Heart left ventricle (tissue), 16 donors: ENCODE measurements at regions not wholly inside any gene's neighbourhood (a gene's known extent, or its start where the extent isn't known, plus 50 kb on each side); places are given as distances from the start of the nearest gene placed in this dataset.

Experiments
- ATAC-seq, 4 donors: fragments of 200-7000 bp; cut with Tn5 transposase; one replicate each; pipeline ENCODE4 v1.9.1; 2020 to 2022; ENCODE audit warnings: moderate library complexity in 4 of 4, mild to moderate bottlenecking in 3 of 4, moderate number of reproducible peaks in 1 of 4
- DNase-seq, 5 donors: peaks; one replicate each; pipeline ENCODE4 v3.0.0-alpha.2; 2020
- H3K27ac ChIP-seq, 12 donors: fragments of 200-600 bp; sonication (generic) in 4 of 12; one replicate each; pipeline versions ENCODE4 v1.5.0 to v1.8.0; 2016 to 2022; ENCODE audit warnings: mild to moderate bottlenecking in 2 of 12
- H3K27me3 ChIP-seq, 9 donors: fragments of 200-600 bp; sonication (generic) in 2 of 9; one replicate each; pipeline versions ENCODE4 v1.5.1 to v1.8.0; 2016 to 2022; ENCODE audit warnings: mild to moderate bottlenecking in 3 of 9
- H3K36me3 ChIP-seq, 9 donors: fragments of 200-600 bp; sonication (generic) in 2 of 9; one replicate each; pipeline versions ENCODE4 v1.5.0 to v1.8.0; 2018 to 2022; ENCODE audit warnings: mild to moderate bottlenecking in 2 of 9
- H3K4me1 ChIP-seq, 12 donors: fragments of 200-600 bp; sonication (generic) in 4 of 12; one replicate each; pipeline versions ENCODE4 v1.5.0 to v1.8.0; 2016 to 2022; ENCODE audit warnings: mild to moderate bottlenecking in 3 of 12
- H3K4me3 ChIP-seq, 12 donors: fragments of 200-600 bp; sonication (generic) in 4 of 12; one replicate each; pipeline versions ENCODE4 v1.5.0 to v1.8.0; 2017 to 2022; ENCODE audit warnings: mild to moderate bottlenecking in 9 of 12, moderate library complexity in 4 of 12
- H3K9me3 ChIP-seq, 12 donors: fragments of 200-600 bp; sonication (generic) in 4 of 12; one replicate each; pipeline versions ENCODE4 v1.5.0 to v1.8.0; 2016 to 2022; ENCODE audit warnings: mild to moderate bottlenecking in 1 of 12
- POLR2A ChIP-seq, 2 donors: fragments of 450-650 bp; IDR thresholded peaks; one replicate each; pipeline ENCODE4 v1.6.1; 2017; ENCODE audit warnings: antibody characterized with exemption in 2 of 2, mild to moderate bottlenecking in 2 of 2, moderate library complexity in 2 of 2
- WGBS, 4 donors: extraction: QIAGEN DNeasy Blood & Tissue Kit in 2 of 4; methylation state at CpG; one replicate each; pipeline versions ENCODE4 v1.1.5 to v1.1.7; 2013 to 2018; 5-methylcytosine and 5-hydroxymethylcytosine counted together
- intact Hi-C, 10 donors: fragments of 100-400 bp; cut with DNase I; formaldehyde crosslinking; loops; one replicate each; pipeline versions ENCODE4 v1.11.1 to v1.14.2; 2022
- TF ChIP-seq, protein P1 (sequence below), 12 donors: fragments of 200-600 bp; sonication (generic) in 4 of 12; IDR thresholded peaks; one replicate each; pipeline versions ENCODE4 v1.5.0 to v1.8.0; 2018 to 2022; ENCODE audit warnings: antibody characterized with exemption in 12 of 12, mild to moderate bottlenecking in 5 of 12
- donor health status: ischemic (EF 13 %, LVEDD 7.1; RV severe dilation, severe dysfunction).
- donor health status: healthy with polysubstance abuse.
- donor health status: DM: no; HTN: yes; CAD: no.
- donor health status: DM: no; HTN: no; CAD: no.
- donor health status: ischemic (EF 25% LVEDD 6.9; RV normal size, moderate dysfunction).
- donor health status: ischemic (EF 25% LVEDD 5.7; RV mildly dilated, moderate dysfunction).
- donor health status: healthy.
- donor health status: DM: yes; HTN: yes; CAD: no.
- donor health status: ischemic (EF 35%, LVEDD 5.7; RV mildly dilated, moderate dysfunction).
- donor health status: nonischemic (EF 11% LVEDD 7.7; RV severe dilation, severe dysfunction).
- donor health status: DM: yes; HTN: yes; CAD: no.
- donor health status: PGD.
- donor health status: ischemic (EF 29% LVEDD 5.4; RV normal size, mild dysfunction).
- donor health status: nonischemic (EF 23%, LVEDD 6.1; RV moderate dilation, normal function).

DNA sequence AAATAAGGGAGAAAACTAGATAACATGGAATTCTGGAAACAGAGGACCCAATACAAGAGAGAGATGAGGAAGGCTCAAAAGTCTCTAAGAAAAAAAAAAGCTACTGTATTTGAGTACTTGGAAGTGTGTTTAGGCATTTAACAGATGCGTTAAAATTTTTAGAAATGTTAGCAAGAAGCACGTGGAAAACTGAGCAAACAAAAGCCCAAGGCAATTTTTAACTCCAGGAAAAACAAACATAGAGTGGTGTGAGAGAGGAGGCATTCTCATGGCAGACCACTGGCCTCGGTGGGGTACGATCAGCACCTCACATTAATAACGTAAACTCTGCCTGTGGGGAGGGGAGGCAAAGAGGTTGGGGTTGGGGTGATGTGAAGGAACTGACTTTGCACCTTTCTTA, 321.4 kb downstream of the GADD45G start:
- intact Hi-C loops: loop anchor here in 4 of 10 donors (5.0 to 10.0 kb wide), 3 partner anchors 76 to 171 kb away; no protein-coding TSS in a partner anchor
- Histone ChIP-seq H3K4me3 (no peak overlapping the region), H3K27me3 (no peaks in the 10 kb centered on the region), H3K9me3 (no peaks in the 10 kb centered on the region), H3K36me3 (no peaks in the 10 kb centered on the region), H3K27ac (no peak overlapping the region), H3K4me1 (peaks cover 0 to 37% (median 16%) of the 10 kb centered on the region in 12 donors)
- ATAC-seq: no peak
- no peak for DNase-seq
- 82 to 91% (median 83%) methylated on average over 5 of the region's 5 CpGs for WGBS, 4 donors
- TF ChIP-seq, protein P1, sequence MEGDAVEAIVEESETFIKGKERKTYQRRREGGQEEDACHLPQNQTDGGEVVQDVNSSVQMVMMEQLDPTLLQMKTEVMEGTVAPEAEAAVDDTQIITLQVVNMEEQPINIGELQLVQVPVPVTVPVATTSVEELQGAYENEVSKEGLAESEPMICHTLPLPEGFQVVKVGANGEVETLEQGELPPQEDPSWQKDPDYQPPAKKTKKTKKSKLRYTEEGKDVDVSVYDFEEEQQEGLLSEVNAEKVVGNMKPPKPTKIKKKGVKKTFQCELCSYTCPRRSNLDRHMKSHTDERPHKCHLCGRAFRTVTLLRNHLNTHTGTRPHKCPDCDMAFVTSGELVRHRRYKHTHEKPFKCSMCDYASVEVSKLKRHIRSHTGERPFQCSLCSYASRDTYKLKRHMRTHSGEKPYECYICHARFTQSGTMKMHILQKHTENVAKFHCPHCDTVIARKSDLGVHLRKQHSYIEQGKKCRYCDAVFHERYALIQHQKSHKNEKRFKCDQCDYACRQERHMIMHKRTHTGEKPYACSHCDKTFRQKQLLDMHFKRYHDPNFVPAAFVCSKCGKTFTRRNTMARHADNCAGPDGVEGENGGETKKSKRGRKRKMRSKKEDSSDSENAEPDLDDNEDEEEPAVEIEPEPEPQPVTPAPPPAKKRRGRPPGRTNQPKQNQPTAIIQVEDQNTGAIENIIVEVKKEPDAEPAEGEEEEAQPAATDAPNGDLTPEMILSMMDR (IDR thresholded peaks at IDR 0.05): no peak
- TF ChIP-seq POLR2A (IDR thresholded peaks at IDR 0.05): no peak

DNA sequence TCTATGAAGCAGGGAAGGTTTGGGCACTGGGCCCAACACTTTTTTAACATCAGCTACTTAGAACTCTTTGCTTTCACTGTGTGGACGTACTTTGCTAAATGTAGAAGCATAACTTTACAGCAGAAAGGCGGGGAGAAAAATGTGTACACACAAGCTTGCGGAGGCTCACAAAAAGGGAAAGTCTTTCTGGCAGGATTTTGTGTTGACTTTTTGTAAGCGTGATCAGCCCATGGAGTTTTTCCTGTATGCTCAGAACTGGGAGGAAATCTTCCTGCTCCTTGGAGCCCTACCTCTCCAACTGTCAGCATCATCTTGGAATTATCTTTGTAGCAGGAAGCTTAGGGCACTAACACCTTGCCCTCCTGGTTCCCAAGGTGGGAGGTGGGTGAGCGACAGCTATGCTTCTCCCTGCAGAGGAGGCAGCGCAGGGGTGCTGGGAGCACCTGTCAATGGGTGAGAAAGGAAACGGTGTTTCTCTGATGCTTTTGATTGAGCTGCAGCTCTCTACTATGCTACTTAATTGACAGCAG, 321.9 kb downstream of the GADD45G start:
- ATAC-seq: no peak
- Histone ChIP-seq H3K27me3 (no peaks in the 10 kb centered on the region), H3K4me3 (no peak overlapping the region), H3K4me1 (peaks cover 0 to 37% (median 16%) of the 10 kb centered on the region in 12 donors), H3K36me3 (no peaks in the 10 kb centered on the region), H3K27ac (no peak overlapping the region), H3K9me3 (no peaks in the 10 kb centered on the region)
- 56 to 67% (median 60%) methylated on average over 7 of the region's 7 CpGs for WGBS, 4 donors
- TF ChIP-seq POLR2A (IDR thresholded peaks at IDR 0.05): no peak
- TF ChIP-seq, protein P1 (IDR thresholded peaks at IDR 0.05): no peak
- intact Hi-C loops: loop anchor here in 4 of 10 donors (5.0 to 10.0 kb wide), 3 partner anchors 76 to 171 kb away; no protein-coding TSS in a partner anchor
- DNase-seq: no peak

DNA sequence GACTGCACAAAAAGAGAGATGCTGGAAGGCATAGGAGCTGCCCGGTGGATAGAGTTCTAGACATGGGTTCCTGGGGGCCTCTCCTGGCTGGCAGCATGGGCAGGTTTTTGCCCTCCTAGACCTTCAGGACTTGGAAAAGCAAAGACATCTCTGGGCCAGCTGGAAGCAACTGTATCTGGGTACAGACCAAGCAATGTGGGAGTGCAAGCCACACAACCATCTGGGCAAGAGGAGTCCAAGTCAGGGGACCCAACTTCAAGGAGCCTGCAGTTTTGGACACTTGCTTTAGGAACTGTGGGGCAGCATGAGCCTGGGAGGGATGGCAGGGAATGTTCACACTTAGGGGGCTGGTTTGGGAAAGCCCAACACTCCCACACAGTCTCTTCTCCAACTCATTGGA, 323.3 kb downstream of the GADD45G start:
- no peak for ATAC-seq
- WGBS, 4 donors: 40 to 95% (median 84%) methylated on average over 1 of the region's 1 CpG

DNA sequence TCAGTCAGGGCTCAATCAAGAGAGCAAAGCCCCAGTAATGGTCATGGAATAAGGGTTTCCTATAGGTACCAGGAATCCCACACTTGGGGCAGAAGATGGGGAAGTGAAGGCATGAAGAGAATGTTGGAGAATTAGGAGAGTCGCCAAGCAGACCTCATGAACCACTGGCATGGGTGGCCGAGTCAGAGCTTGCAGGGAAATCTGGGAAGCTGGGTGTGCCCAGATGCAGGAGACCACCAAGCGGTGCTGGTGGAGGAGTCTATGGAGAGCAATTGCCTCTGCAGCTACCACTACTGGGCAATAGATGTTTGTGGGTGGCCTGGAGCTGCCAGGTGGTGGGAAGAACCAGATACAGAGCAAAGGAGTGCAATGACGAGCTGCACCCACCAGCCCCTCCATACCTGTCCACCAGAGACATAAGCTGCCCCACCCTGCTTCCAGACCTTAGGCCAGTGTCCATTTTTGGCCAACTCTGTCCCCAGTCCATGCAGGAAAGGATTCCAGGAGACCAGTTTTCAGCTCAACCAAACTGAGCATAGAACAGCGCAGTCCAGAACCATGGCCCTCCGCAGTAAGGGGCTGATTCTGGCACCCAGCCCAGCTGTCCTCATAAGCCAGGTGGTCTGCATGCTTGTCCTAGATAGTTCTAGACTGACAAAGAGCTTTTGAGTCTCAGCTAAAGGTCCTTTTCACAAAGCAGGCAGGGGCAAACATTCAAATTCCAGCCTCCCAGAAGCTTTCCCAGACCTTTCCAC, 323.9 kb downstream of the GADD45G start:
- no peak for ATAC-seq
- intact Hi-C loops: loop anchor here in 4 of 10 donors (5.0 to 10.0 kb wide), 3 partner anchors 74 to 169 kb away; no protein-coding TSS in a partner anchor

More for the DNA sequence above, 323.3 kb downstream of the GADD45G start:
- Histone ChIP-seq H3K9me3 (no peaks in the 10 kb centered on the region), H3K36me3 (no peaks in the 10 kb centered on the region), H3K4me3 (no peak overlapping the region), H3K27ac (no peak overlapping the region), H3K4me1 (peaks cover 0 to 37% (median 16%) of the 10 kb centered on the region in 12 donors), H3K27me3 (no peaks in the 10 kb centered on the region)
- intact Hi-C loops: loop anchor here in 4 of 10 donors (5.0 to 10.0 kb wide), 3 partner anchors 74 to 169 kb away; no protein-coding TSS in a partner anchor
- TF ChIP-seq POLR2A (IDR thresholded peaks at IDR 0.05): no peak
- TF ChIP-seq, protein P1 (IDR thresholded peaks at IDR 0.05): no peak
- DNase-seq: no peak

More for the DNA sequence above, 323.9 kb downstream of the GADD45G start:
- TF ChIP-seq, protein P1 (IDR thresholded peaks at IDR 0.05): no peak
- TF ChIP-seq POLR2A (IDR thresholded peaks at IDR 0.05): no peak
- no peak for DNase-seq
- Histone ChIP-seq H3K4me3 (no peak overlapping the region), H3K27ac (no peak overlapping the region), H3K9me3 (no peaks in the 10 kb centered on the region), H3K27me3 (no peaks in the 10 kb centered on the region), H3K4me1 (peaks cover 0 to 37% (median 16%) of the 10 kb centered on the region in 12 donors), H3K36me3 (no peaks in the 10 kb centered on the region)
- 86 to 98% (median 97%) methylated on average over 4 to 6 of the region's 6 CpGs for WGBS, 4 donors
